GM19452 (cell line): ENCODE measurements at regions not wholly inside any gene's neighbourhood (a gene's known extent, or its start where the extent isn't known, plus 50 kb on each side); places are given as distances from the start of the nearest gene placed in this dataset.

ENCODE experiments used
- ATAC-seq: cut with Tn5 transposase; IDR thresholded peaks from one replicate; pipeline ENCODE4 v1.9.1; 2021; ENCODE audit not compliant: unreplicated experiment

GRCh38 chr21:17414766-17415165 lies 98.1 kb upstream of the CXADR start:
- no peak for ATAC-seq

- ATAC-seq = no peak
Observed at GRCh38 chr21:17416139-17416538, 96.7 kb upstream of the CXADR start.

DNA sequence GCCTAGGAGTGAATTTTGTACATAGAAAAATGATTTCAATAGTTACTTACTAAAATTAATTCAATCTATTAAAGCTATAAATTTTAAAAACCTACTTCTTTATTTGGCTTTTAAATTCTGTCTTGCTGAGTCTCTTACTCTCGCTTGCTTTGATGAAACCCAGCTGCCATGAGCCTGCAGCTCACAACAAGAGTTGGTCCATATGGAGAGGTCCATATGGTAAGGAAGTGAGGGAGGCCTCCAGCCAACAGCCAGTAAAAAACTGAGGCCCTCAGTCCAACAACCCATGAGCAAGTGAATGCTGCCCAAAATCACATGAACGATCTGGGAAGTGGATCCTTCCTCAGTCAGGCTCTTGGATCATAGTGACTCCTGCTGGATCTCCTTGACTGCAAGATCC lies 89.9 kb upstream of the CXADR start:
- ATAC-seq = no peak

- ATAC-seq = no peak
Observed at GRCh38 chr21:17427157-17427556, 85.7 kb upstream of the CXADR start.

GRCh38 chr21:17427831-17428483 lies 84.9 kb upstream of the CXADR start:
- ATAC-seq = peak; percentile 96

DNA sequence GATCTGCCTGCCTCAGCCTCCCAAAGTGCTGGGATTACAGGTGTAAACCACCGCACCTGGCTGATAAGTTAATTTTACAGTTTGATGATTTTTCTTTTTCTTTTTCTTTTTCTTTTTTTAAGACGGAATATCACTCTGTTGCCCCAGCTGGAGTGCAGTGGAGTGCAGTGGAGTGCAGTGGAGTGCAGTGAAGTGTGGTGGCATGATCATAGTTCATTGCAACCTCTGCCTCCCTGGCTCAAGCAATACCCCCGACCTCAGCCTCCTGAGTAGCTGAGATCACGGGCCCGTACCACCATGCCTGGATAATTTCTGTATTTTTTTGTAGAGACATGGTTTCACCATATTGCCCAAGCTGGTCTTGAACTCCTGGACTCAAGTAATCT lies 84.4 kb upstream of the CXADR start:
- ATAC-seq = peak; percentile 62

DNA sequence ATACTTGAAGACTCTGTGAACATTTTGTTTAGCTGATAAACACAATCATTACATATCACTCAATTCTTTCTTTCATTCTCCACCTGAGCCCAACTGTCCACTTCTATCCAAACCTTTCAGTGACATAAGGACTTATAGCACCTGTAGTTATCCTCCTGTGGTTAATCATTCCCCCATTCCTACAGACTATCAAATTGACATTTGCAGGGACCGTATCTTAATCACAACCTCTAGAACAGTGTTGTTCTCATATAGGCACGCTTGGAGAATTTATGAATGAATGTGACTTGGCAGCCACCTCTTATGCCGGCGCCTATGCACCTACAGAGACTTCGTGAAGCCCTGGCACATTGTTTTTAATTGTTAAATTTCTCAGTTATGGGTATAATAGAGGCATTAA lies 83.9 kb upstream of the CXADR start:
- ATAC-seq = no peak

- no peak for ATAC-seq
Observed at GRCh38 chr21:17429936-17430335, 82.9 kb upstream of the CXADR start.

GRCh38 chr21:17432732-17433057 lies 80.1 kb upstream of the CXADR start:
- ATAC-seq = no peak

DNA sequence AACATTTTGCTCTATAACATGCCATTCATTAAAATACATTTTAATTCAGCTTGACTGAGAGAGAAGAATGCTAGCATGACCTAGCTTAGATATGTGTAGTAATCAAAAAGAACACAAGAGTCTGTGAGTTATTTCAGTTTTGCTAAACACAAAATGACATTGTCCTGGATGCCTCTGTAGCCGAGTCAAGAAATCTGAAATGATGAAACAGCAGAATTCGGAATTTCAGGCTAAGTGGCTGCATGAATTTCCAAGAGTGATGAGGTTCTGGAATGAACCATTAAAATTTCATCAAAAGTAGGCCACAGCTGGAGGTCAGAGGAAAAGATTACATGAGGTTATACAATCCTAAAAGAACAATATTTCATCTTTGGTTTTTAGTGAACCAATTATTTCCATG lies 79.1 kb upstream of the CXADR start:
- ATAC-seq = no peak

GRCh38 chr21:17435565-17436543 lies 77.0 kb upstream of the CXADR start:
- no peak for ATAC-seq

- no peak for ATAC-seq
Observed at GRCh38 chr21:17436626-17437111, 76.2 kb upstream of the CXADR start.

DNA sequence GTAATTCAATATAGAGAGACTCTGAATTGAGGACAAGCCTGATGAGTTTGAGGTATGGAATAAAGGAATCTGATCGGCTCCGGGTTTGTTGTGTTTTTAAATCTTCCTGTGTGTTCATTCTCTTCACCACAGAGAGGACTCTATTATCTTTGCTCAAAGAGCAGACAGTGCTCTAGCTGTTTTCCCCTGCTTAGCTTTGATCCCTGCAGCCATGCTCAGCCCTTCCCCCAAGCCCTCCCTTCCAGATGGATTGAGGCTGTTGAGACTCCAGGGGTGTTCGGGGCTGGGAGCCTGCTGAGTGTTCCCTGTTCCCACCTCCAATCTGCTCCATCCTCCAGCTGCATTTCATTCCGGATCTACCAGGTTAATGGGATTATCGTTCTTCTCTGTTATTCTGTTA lies 74.2 kb upstream of the CXADR start:
- ATAC-seq = no peak

DNA sequence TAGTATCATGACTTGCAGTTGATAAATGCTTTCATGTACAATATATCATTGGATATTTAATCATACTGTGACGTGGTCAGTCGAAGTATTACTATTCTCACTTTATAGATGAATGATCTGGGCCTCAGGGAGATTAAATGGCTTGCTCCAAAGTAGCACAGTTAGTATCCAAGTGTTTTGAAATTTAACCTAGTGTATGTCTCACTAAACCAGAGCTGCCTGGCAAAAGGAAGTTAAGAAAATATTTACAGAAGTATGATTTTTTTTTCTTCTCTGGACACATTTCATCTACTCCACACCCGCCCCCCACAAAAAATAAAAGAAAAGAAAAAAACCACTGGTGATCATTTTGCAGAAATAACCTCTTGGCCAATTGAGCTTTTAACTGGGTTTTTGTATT lies 71.9 kb upstream of the CXADR start:
- ATAC-seq = no peak

- no peak for ATAC-seq
Observed at GRCh38 chr21:17441370-17441769, 71.5 kb upstream of the CXADR start.

GRCh38 chr21:17442165-17442564 lies 70.7 kb upstream of the CXADR start:
- no peak for ATAC-seq

DNA sequence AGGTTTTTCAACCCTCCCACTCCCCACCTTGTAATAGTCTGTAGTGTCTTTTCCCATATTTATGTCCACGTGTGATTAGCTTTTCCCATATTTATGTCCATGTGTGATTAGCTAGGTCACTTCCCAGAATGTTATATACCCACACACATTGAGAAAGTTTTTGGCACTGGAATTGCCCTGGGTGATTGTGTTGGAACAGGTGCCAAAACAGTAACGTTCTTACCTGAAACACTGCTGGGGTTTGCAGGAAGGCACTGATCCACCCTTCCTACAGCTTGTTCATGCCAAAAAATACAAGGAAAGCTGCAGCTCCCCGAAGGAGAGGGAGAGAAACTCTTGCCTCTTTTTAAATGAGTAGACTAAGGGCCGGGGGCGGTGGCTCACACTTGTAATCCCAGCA lies 68.0 kb upstream of the CXADR start:
- ATAC-seq = no peak

- ATAC-seq = no peak
Observed at GRCh38 chr21:17446737-17447136, 66.1 kb upstream of the CXADR start.

DNA sequence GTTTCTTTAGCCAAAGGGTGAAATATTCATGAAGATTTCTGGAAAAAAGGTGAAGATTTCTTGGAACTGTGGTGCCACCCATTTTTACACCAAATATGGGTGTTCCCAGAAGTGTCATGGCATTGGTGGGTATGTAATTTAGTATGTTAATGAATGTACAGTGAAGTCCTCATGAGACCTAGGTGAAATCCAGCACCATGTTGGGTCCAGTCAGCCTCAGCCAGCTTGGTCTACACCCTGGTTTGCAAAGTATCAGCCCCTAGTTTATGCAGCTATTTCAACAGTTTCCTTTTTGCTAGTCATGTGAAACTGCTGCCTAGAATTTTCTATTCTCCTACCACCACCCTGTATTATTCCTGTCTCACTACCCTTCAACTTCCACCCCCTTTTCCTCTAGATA lies 63.1 kb upstream of the CXADR start:
- ATAC-seq = no peak

DNA sequence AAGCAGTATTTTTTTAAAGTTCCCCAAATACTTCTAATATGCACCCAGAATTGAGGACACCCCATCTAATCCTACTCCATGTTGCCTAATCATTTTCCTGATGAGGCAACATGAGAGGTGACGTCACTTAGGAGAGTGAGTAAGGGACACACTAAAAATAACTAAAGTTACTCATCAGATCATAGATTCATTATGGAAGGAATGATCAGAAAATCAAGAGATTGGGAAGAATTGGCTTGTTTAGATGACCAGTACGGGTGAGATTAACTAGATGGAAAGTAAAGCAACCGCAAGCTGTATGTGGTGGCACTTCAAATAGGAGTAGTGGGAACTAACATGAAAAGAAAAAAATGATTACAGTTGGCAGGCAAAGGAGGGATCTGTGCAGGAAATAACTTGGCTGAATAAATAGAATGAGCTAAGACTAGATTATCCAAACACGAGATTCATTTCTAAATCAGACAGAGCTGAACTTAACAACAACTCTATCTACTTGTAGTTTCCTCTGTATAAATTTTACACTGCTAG lies 61.4 kb upstream of the CXADR start:
- ATAC-seq = no peak

DNA sequence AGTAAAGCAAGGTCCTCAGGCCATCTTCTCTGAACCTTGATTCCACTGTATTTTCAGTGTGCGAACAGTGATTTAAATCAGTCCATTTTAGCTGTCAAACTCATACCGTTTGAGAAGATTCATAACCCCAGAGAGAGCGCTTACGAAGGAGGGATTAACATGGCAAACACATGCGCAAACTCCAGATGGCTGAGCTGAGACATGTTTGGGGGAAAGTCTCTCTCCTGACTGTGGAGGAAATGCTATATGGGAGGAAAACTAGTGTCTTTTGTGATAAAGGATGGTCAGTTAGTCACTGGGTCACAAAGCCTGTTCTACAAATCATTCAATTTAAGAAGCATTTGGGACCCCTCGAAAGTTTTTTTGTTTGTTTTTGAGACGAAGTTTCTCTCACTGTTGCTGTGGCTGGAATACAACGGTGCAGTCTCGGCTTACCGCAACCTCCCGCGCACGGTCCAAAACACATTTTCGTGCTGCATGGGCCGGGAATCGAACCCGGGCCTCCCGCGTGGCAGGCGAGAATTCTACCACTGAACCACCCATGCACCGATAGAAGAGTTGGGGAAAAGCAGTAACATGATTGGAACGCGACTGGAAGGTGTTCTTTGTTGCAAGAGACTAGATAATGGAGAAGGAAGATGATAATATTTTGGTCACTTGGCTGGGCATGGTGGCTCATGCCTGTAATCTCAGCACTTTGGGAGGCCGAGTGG lies 58.4 kb upstream of the CXADR start:
- peak; percentile 70 for ATAC-seq

DNA sequence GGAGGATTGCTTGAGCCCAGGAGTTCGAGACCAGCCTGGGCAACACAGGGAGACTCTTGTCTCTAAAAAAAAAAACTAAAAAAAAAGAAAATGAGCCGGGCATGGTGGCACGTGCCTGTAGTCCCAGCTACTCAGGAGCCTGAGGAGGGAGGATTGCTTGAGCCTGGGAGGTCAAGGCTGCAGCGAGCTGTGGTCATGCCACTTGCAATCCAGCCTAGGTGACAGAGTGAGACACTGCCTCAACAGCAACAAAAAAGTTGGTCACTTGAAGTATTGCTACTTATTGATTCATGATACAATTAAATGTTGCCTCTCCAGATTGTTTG lies 57.9 kb upstream of the CXADR start:
- no peak for ATAC-seq
